OCI-M1 (cell line): ENCODE measurements at regions not wholly inside any gene's neighbourhood (a gene's known extent, or its start where the extent isn't known, plus 50 kb on each side); places are given as distances from the start of the nearest gene placed in this dataset.

Source experiments
- DNase-seq: peaks from one replicate; lab custom pipeline; 2025; lab: John Stamatoyannopoulos, UW

DNA sequence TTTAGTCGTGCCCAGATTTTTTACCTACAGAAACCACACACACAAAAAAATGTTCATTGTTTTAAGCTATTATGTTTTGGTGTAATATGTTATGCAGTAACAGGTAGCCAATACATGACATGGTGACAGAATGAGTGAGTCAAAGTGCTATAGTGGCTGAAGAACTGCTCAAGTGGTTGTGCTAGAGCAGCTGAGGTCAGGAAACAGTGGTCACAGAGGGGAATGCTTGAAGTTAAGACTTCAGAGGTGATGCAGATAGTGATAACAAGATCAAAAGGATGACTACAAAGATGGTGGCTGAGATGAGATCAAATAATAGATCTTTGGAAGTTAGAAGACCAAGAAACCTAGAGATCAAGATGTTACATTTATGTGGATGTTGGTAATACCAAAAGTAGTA lies 174.3 kb downstream of the KCNE4 start:
- DNase-seq, result no peak

DNA sequence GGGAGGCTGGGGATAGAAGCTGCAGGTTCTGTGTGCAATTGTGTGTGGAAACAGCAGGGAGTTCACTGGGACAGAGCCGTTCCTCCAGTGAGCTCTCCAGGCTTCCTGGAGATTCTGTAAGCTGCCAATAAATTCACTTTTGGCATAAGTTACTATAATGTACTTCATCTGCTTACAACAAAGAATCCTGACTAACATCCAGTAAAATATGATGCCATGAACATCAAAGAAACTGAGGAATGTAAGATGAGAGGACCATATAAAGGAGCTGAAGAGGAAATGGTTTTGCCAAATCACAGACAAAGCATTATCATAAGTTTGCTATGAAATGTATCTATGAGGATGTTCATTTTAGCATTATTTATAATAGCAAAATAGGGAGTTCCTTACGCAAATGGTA lies 175.3 kb downstream of the KCNE4 start:
- DNase-seq, result no peak

DNA sequence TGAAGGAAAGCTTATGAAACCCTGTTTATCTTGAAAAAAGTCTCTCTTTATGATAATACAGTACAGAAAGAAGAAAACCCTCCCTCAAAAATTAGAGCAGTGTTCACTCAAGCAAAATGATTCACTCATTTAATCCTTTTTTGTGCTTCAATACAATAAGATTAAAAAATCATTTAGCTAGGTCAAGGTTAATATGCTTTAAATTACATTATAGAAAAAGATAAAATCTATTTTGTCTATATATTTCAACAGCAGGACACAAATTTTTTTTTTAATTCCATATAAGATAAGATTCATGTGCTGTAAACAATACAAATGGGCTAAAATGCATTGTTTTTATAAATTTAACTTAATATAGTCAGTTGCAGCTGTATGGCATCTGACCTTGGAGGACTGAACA lies 176.9 kb downstream of the KCNE4 start:
- DNase-seq, result no peak

DNA sequence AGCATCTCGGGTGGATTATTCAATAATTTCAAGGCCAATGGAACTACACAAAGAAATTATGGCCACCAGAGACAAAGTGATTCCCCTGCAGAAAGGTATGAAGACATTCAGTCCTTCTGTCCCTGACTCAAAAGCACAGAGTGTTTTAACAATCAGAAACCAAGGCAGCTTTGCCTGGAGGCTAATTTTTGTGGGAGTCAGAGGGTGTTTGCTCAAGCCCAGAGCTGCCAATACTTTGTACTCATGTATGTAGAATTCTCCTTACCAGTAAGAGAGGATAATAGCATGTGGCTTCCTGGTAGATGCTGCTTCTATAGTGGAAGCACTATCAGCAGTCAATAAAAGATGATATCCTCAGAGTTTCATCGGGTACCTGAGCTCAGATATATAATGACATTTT lies 178.4 kb downstream of the KCNE4 start:
- no peak for DNase-seq

DNA sequence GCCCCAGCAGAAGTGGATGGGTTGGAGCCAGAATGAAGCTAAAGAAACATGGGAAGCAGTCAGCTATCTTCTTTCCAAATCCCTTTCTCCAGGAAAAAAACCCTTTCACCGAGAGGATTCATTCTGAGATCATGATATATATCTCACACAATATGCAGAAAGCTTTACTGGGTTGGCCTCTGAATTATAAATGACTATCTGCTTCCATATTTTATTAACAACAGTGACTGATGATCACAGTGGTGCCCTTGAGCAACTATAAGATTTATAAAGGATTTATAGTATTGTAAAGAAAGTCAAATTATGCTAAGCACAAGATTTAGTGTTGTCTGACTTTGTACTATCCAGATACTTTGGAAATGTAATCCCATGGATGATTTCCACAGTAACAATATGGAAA lies 180.3 kb downstream of the KCNE4 start:
- no peak for DNase-seq

DNA sequence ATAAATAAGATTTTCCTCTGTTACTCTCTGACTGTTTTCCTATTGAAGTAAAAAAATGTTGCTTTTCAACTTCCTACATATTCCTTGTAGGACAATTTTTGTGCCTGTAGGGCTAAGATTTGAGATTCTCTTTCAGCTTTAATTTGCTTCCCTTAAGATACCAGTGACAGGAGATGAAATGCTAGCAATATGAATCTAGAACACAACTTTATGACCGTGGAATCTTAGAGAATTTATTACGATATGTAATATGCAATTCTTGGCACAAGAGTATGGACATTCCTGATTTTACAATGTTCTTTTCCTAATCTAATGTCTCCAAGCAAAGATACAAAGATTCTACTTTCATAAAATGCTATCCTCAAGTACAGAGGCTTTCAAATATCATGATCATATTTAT lies 180.9 kb downstream of the KCNE4 start:
- DNase-seq, result no peak

DNA sequence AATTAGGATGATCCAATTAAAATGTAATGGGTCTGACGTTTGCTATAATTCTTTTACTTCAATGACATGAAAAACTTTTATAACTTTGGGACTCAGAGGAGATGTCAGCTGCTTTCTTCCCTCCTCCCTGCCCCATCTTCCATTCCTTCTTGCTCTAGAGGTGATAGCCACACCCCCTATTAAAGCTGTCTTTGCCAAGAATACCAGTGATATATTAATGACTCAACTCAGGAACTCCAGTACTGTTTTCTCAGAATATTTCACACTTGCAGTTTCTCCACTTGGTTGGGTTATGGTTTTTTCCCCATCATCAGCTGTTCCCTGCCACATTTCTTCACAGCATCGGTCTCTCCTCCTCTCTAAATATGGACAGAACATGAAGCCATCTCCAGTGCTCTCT lies 184.0 kb downstream of the KCNE4 start:
- no peak for DNase-seq

DNA sequence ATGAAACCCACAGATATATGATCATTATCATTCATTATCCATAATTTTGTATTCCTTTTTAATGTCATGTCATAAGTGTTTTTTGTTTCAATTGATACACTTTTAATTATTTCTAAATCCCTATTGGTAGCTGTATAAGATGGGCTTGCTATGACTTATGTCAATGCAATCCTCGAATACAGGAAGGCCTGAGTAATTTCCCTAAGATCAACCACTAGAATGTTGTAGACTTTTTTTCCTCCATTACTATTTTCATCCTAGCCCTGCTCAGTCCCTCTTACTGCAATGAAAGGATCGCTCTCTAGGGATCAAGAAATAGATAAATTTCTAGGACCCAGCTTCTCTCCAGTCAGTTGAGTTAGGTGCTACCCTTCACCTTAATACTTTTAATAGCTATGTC lies 186.3 kb downstream of the KCNE4 start:
- DNase-seq, result no peak

DNA sequence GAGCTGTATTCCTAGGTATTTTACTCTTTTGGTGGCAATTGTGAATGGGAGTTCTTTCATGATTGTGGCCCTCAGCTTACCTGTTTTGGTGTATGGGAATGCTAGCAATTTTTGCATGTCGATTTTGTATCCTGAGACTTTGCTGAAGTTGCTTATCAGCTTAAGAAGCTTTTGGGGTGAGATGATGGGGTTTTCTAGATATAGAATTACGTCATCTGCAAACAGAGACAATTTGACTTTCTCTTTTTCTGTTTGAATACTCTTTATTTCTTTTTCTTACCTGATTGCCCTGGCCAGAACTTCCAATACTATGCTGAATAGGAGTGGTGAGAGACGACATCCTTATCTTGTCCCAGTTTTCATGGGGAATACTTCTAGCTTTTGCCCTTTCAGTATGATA lies 191.2 kb downstream of the KCNE4 start:
- no peak for DNase-seq

DNA sequence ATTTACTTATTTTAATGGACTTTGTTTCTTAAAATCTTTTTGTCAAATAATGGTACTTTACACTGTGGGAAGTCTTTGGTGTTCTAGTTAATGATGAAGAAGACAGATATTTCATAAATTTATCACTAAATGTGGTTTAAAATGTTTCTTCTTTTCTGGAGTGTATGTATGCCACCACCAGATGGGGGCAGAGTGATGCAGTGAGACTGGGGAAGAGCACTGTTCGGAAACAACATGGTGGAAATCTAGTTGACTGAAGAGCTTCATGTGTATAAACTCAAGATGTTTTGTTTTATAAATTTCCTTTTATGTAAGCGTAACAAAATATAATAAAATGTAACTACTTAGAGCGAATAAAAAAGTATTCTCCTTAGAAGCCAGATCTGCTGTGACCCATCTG lies 195.1 kb downstream of the KCNE4 start:
- DNase-seq, result peak; percentile 44

DNA sequence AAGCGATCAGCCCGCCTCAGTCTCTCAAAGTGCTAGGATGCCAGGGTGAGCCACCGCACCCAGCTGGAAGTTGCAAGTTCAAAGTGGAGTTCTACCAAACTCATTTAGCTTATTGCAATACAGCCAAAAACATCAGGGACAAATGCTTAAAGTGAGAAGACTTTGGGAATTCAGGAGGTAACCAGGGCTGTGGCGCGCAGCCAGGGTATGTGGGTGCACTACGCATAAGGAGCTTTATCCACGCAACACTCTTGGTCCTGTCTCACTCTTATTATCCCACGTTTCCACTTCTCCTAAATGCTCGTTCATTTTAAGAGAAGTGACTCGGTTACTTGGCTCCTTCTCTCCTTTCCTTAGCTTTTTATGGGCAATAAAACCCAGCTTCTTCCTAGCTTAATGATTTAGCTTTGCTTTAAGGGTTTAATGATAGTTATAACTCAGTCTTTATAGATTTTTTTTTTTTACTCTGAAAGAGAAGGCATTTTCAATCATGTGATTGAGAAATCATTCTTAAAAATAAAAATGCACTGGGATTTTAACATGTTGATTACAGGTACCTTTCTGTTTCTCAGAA lies 199.8 kb downstream of the KCNE4 start:
- DNase-seq, result no peak

DNA sequence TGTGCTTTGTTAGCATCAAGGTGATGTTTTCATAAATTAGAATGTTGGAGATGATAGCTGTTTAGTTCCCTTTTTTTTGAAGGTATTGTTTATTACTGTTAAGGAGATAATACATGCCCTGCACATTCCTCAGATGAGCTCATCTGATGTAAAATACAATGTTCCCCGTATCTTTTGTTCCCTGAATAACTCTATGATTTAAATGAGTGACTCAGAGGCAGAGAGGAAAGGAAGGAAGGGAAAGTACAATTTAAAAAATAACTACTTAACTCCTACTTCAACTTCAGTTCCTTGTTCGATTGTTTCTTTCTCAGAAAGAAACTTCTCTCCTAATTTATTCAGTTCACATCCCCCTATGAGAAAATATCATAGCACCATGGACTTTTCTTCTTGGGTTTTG lies 208.7 kb downstream of the KCNE4 start:
- peak; percentile 15 for DNase-seq

DNA sequence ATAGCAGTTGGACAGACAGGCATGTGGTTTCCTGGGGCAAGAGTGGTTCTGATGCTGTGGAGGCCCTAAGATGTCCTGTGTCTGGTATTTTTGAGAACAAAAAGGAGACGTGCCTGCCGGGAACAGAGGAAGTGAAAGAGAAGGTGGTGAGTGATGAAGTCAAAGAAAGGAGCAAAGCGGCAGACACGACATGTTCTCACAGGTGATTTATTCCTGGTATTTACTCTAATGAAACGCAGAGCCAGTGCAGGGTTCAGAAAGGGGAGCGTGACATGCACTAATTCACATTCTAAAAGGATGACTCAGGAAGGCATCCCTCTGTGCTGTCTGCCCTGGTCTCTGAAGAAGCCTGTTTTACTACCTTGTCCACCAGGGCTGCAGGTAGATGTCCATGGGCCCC lies 211.0 kb downstream of the KCNE4 start:
- no peak for DNase-seq

DNA sequence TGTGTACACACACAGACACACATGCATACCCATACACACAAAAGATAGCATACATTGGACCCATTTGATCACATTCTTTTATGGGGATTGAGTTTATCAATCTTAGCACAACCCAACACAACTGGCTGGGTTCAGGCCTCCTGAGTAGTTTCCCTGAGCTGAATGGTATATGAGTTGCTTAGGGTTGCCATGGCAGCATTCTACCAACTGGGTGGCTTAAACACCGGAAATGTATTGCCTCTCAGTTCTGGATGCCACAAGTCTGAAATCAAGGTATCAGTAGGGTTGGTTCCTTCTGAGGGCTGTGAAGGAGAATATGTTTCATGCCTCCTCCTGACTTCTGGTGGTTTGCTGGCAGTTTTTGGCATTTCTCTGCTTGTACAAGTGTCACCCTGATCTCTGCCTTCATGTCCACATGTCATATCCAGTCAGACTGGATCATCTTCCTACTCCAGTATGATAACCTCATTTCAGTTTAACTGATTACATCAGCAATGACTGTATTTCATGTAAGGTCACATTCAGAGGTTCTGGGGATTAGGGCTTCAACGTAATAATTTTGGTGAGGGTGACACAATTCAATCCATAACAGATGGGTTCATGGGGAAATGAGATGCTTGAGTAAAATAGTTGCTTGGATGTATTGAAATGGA lies 212.7 kb downstream of the KCNE4 start:
- DNase-seq, result no peak

DNA sequence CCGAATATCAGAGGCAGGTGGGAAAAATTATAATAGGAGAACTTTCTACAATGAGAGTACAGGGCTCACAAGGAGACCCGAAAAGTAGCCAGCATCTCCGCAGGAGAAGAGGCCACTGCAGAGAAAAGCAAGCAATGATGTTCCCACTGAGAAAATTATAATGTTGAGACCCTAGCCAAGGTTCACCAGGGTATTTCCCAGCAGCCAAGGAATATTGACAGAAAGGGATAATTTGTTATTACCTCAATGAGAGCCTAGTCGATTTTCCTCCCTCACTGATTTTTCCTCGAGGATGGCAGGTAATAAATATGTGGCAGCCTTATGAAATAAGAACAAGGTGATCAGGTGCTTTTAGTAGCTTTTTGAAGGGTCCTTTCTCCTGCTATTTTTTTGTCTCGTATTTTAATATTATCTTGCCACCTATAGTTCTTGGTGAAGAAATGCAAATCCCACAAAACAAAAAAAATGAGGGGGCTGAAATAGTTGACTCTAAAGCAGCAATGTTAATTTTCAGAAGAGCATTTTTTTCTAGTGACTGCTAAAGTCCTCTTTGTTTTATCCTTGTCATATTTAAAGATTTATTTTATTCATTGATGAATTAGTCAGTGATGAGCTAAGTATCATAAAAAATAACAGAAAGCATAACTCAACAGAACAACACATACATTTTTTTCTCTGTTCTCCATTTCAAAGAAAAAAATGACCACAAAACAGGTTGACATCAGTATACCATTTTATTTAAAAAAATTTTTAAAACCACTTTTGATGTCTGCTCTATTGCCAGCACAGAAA lies 215.4 kb downstream of the KCNE4 start:
- no peak for DNase-seq

DNA sequence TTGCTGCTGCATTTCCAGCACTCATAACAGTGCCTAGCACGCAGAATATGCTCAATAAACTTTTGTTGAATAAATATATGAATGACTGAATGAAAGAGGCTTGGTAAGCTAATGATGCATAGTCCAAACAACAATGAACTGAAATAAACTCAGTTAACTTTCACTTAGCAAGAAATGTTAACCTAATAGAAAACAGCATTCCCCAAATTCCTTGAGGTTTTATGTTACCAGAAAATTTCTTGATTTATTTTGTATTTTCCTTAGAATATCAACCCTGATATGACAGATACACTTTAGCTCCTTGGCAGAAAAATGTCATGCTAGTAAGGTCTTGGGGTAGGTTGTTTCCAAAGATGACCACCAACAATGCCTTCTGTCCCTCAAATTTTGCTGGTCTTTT lies 217.4 kb downstream of the KCNE4 start:
- no peak for DNase-seq

DNA sequence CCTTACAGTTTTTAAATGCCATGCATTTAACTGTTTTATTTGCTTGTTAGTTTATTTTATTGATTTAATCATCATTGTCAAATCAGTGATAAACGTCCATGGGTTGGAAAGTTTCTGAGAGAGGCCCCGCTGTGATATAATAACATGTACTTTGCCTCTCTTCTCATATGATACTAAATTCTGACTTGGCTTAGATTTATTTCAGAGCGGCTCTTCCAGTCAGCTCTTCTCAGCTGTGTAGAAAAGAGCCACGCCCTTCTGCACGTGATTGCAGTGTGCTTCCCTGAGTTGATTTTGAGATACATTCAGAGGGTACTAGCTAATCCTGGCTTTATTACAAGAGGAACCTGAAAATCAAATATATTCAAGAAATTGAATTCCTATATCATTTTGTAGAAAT lies 218.6 kb downstream of the KCNE4 start:
- peak; percentile 5 for DNase-seq

DNA sequence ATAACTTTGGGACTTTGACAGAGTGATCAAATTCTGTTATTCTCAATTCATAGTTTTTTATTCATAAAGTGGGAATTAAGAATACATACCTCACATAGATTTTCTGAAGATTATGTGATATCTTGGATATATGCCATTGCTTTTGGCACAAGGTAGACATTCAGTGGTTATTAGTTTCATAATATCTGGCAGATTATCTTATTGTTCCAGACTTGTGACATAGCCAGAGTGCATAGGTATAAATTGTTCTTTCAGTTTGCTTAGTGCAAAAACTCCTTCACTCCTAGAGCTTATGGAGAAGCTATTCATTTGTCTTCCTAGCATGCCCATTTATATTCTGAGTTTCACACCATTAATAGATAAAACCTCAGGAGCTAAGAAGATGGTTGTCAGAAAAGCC lies 222.0 kb downstream of the KCNE4 start:
- no peak for DNase-seq

DNA sequence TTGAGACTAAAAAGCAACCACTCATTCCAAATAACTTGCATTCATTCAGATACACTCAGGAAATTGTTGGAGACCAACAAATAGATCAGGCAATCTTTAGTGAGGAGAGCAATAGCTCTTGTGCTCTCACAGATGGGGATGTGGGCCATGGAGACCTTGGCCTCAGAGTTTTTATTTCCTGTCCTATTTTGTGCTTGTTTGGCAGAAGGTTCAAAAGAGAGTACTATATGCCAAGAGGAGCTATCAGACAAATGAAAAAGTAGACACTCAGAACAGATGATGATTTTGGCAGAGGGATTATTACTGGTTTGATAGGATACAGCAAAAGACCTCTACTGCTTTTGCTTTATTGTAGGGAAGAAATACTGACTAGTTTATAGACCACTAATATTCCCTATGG lies 230.2 kb downstream of the KCNE4 start:
- DNase-seq, result no peak

DNA sequence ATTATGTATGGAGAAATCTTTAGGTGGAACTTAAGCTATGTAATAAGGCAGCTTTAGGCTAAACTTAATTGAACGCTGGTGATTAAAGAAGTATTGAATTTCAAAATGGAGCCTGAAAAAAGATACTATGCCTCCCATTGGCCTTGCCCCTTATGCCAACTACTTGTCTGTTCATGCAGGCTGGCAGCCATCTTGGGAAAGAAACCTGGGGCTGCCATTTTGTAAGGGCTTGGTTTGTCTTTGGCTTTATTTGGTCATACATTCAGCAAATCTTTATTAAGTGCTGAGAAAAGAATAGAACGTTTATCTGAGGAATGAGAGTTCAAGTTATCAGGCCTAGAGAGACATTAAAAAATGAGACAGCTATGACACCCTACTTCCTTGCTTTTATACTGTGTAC lies 231.3 kb downstream of the KCNE4 start:
- DNase-seq, result no peak

DNA sequence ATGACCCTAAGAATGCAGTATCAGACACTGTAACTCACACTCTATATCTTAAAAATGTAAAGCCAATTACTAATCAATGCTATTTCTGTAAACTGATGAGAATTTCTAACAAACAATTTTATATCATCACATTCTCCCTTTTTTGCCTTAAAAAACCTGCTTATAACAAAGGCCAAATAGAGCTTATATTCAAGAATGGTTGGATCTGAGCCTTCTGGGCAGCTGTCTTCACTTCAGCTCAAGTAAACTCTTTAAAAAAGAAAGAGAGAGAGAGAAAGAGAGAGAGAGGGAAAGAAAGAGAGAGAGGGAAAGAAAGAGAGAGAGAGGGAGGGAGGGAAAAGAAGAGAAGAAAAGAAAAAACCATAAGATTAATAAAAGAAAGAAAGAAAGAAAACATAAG lies 231.8 kb downstream of the KCNE4 start:
- DNase-seq, result no peak

DNA sequence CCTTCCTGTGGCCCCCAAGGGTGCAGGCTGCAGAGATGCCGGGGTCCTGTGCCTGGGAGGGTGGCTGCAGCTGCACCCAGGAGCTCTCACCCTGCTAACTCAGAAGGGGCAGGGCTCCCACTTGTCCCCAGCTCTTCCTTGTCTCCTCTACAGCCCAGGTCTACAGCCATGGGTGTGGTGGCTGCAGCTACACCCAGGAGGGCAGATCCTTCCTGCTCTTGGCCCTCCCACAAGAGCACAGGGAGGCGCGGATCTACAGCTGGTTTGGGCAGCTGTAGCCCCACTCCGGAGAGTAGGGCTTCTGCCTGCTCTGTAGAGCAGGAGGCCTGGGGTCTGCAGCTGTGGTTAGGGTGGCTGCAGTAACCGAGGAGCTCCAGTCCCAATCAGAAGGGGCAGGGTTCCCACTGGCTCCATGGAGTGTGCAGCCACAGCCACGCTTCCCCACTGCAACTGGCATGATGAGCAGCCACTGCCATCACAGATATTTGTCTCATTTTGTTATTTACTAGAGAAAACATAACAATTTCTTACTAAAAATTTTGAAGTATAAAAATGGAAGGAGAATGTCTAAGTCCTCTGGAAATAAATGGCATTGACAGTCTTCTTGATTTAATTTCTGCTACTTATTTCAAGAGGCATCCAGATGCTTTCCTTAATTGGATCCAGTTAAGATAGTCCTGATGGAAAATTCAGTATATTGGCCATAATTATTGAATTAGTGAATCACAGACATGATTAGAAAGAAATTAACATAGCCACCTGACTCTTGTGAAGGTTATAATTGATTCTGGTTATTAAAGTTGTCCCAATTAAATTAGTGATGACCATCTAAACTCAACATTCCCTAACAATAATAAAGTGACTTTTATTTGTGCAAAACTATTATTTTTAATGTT lies 233.6 kb downstream of the KCNE4 start:
- no peak for DNase-seq

DNA sequence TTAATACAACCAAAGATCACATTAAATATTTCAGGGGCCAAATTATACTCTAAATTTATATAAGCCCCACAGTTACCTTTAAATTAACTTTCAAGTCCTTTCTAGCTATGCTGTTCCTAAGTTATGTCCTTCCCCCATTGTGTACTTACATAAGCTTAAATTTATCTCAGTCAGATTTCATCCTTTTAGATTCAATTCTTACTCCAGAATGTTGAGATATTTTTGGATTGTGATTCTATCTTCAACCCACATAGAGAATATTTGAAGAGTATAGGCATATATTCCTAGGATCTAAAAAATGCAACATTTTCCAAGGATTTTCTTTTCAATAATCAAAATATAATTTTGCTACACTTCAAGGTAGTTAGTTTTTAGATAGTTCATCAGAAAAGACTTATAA lies 242.8 kb downstream of the KCNE4 start:
- no peak for DNase-seq
